ENCODE measurements at regions not wholly inside any gene's neighbourhood (a gene's known extent, or its start where the extent isn't known, plus 50 kb on each side); places are given as distances from the start of the nearest gene placed in this dataset.

DNA sequence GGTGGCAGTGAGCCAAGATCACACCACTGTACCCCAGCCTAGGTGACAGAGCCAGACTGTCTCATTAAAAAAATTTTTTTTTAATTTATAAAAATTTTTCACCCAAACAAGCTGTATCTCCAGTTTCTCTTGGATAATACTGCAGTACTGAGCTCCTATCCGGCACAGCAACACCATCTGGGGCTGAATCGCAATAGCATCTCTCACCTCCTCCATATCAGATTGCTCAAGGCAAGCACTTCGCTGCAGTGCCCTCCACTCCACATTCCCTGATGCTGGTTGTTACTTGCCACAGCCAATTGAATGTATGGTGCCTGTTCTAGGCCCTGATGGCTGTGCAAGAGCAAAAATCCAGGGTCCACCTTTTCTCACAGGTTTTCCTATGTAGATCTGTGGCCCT is 69.3 kb upstream of the FAM241A start:
- no peak for TF ChIP-seq CTCF (IDR thresholded peaks at IDR 0.05)
- TF ChIP-seq POLR2A (IDR thresholded peaks at IDR 0.05) = no peak
